ACHN (cell line): ENCODE measurements at regions not wholly inside any gene's neighbourhood (a gene's known extent, or its start where the extent isn't known, plus 50 kb on each side); places are given as distances from the start of the nearest gene placed in this dataset.

Experiments used
- DNase-seq: peaks from one replicate; pipeline ENCODE4 v3.0.0-alpha.2; 2015
- in situ Hi-C: cut with HindIII; loops from 2 replicates; pipeline ENCODE4 v1.10.0; 2017; ENCODE audit warnings: low sequenced_read_pairs, low pct_ligation_motif_present, low pct_unique_long_range_greater_than_20kb

GRCh38 chr13:64029343-64030093 is 2613.9 kb upstream of the PCDH20 start:
- in situ Hi-C loops: no loop called here
- DNase-seq: no peak

- in situ Hi-C loops: no loop called here
- no peak for DNase-seq
Measured at GRCh38 chr13:64028551-64028950, 2612.9 kb upstream of the PCDH20 start.

GRCh38 chr13:64020126-64020525 is 2604.5 kb upstream of the PCDH20 start:
- in situ Hi-C loops: no loop called here
- DNase-seq: no peak

GRCh38 chr13:64007339-64007738 is 2591.7 kb upstream of the PCDH20 start:
- DNase-seq: no peak
- in situ Hi-C loops: no loop called here

DNA sequence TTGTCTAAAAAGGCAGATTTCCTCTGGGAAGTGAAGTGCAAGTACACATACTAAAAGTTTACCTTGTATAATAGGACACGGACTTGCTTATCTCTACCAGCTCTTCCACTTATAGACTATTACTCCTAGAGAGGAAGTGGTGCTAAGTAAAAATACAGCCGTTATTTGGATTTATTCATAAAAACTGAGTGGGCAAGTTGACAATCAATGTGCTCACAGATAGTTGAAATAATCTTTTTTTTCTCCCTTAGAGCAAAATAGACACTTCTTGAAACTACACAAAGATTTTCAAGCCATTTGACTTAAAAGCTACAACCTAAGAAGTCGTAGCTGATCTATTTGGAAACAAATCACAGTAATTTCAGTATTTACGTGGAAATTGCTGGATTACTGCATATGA is 2584.7 kb upstream of the PCDH20 start:
- in situ Hi-C loops: no loop called here
- DNase-seq: no peak

- in situ Hi-C loops: no loop called here
- DNase-seq: no peak
Measured at GRCh38 chr13:63999614-64000305, 2584.1 kb upstream of the PCDH20 start.

GRCh38 chr13:63983366-63983765 is 2567.7 kb upstream of the PCDH20 start:
- in situ Hi-C loops: no loop called here
- no peak for DNase-seq

GRCh38 chr13:63979951-63980350 is 2564.3 kb upstream of the PCDH20 start:
- in situ Hi-C loops: no loop called here
- no peak for DNase-seq

- in situ Hi-C loops: no loop called here
- no peak for DNase-seq
Measured at GRCh38 chr13:63972328-63972727, 2556.7 kb upstream of the PCDH20 start.

- DNase-seq: no peak
- in situ Hi-C loops: no loop called here
Measured at GRCh38 chr13:63954683-63955082, 2539.0 kb upstream of the PCDH20 start.

DNA sequence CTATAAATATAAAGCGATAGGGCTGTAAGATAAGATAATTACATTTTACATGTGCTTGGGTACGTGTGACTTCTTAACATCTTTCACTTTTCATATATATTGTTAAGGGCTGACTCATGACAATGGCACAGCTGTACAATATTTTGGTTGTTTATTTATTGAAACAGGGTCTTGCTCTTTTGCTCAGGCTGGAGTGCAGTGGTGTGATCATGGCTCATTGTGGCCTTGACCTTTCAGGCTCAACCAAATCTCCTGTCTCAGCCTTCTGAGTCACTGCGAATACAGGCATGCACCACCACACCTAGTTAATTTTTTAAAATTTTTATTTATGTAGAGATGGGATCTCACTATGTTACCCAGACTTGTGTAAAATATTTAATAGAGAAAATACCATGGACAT is 2532.4 kb upstream of the PCDH20 start:
- DNase-seq: no peak
- in situ Hi-C loops: no loop called here

DNA sequence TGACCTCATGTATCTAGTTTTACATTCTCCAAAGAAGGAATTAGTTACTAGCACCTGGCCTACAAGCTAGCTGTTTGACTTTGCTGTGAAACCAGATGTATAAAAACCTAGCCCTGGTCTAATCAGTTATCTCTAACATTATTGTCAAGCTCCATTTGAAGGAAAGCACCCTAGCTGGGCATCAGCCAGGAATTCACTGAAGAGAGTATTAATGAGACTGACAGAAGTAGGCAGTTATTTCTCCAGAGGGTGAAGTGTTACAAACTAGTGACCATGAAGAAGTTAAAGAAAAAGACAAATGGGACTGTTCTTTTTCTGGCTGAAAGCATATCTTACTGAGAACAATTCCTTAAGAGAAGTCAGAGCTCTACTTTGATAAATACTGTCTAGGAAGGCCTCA is 2529.3 kb upstream of the PCDH20 start:
- no peak for DNase-seq
- in situ Hi-C loops: no loop called here

- DNase-seq: no peak
- in situ Hi-C loops: no loop called here
Measured at GRCh38 chr13:63942372-63942771, 2526.7 kb upstream of the PCDH20 start.

DNA sequence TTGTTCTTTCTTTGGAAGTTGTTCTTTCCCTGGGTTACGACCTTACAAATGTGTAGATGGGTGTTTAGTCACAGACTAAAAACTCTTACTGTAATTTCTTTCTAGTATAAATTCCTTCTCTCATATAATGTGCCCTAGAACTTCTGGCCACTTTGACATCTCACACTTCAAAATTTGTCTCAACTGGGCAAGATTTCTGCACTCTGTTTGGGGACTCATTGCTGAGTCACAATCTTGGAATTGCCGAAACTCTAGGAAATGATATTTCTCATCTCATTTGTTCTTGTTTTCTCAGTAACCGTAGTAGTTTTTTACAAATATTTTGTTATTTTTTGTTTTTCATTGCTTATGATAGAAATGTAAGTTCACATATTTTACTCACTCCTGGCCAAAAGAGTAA is 2523.2 kb upstream of the PCDH20 start:
- in situ Hi-C loops: no loop called here
- DNase-seq: no peak

- DNase-seq: no peak
- in situ Hi-C loops: no loop called here
Measured at GRCh38 chr13:63910511-63910910, 2494.9 kb upstream of the PCDH20 start.

DNA sequence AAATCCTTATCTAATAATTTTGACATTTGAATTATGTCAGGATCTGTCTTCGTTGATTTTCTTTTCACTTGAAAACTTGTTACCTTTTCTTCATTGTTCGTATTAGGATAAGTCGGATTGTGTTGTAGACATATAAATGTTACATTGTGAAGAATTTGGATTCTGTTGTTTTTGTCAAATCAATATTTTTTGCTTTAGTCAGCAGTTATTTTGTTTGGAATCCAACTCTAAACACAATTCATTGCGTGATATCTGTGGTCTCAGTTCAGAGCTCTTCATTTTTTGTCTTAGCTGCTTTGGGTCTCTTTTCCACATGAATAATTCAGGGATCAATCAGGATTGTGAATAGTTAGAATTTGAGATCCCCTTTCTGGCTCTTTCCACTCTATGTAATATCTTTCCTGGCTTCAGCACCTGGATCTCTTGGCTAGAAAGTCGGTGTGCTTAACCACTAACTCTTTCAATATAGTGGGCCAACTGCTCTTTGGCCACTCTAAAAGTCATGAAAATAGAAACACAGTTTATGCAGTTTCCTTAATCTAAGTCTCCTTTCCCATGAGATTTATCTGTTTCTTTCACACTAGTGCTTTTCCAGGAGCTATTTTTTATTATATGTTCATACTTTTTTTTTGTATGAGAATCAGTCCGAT is 2494.2 kb upstream of the PCDH20 start:
- in situ Hi-C loops: no loop called here
- DNase-seq: no peak

DNA sequence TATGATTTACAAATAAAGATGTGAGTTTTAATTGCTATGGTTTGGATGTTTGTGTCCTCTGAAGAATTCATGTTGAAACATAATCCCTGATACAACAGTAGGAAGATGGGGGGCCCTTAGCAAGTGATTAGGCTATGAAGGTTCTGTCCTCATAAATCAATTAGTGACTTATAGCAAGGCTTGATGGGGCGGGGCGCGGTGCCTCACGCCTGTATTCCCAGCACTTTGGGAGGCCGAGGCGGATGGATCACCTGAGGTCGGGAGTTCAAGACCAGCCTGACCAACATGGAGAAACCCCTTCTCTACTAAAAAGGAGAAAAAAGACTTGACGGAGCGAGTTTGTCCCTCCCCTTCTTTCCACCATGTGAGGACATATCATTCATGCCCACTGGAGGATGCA is 2486.5 kb upstream of the PCDH20 start:
- in situ Hi-C loops: no loop called here
- no peak for DNase-seq

GRCh38 chr13:63901630-63902029 is 2486.0 kb upstream of the PCDH20 start:
- in situ Hi-C loops: no loop called here
- DNase-seq: no peak

- in situ Hi-C loops: no loop called here
Measured at GRCh38 chr13:63900406-63900805, 2484.8 kb upstream of the PCDH20 start.

DNA sequence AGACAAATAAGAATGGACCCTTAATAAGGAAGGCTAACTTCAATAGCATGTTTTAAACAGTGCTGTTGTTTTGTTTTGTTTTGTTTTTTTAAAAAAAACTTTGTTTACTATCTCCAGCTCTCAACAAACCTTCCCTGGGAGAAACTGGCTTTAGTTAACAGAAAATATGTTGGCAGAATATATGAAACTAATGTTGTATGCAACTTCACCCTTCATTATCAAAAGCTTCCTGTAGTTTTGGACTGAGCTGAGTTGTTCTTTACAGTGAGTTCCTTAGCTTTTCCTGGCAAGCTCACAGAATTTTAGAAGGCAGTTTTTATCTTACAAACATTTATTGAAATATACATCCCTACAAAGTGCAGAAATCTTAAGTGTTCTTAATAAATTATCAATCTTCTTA is 2480.7 kb upstream of the PCDH20 start:
- in situ Hi-C loops: no loop called here
- DNase-seq: no peak

More at GRCh38 chr13:63900406-63900805, 2484.8 kb upstream of the PCDH20 start:
- no peak for DNase-seq
